H1 (cell line): ENCODE measurements at regions not wholly inside any gene's neighbourhood (a gene's known extent, or its start where the extent isn't known, plus 50 kb on each side); places are given as distances from the start of the nearest gene placed in this dataset.

Experiments
- CTCF ChIA-PET: fragments of 300-600 bp; sonication (Branson Sonifier 250); formaldehyde crosslinking; loops from one replicate; lab custom pipeline; 2021; ENCODE audit not compliant: partially characterized antibody; lab: Charles Lee
- POLR2A ChIA-PET: fragments of 300-600 bp; sonication (Branson Sonifier 250); formaldehyde crosslinking; loops from one replicate; lab custom pipeline; 2021; ENCODE audit warnings: inconsistent platforms; ENCODE audit not compliant: partially characterized antibody; lab: Charles Lee
- DNase-seq, 2 experiments: peaks; one replicate each; pipeline versions ENCODE4 v3.0.0 to v3.0.0-alpha.2; 2010 to 2022; ENCODE audit warnings: low spot score in 2 of 2, low read depth in 1 of 2, mixed read lengths in 1 of 2
- FAIRE-seq: peaks from 2 replicates; lab custom pipeline; 2011; peaks lifted over from hg19 to GRCh38; lab: Jason Lieb, UNC
- H2AFZ ChIP-seq: 2 replicates; pipeline ENCODE4 v1.8.1; 2012; ENCODE audit warnings: low read length, inconsistent platforms
- H2AK5ac ChIP-seq: 2 replicates; pipeline ENCODE4 v1.6.1; 2013; ENCODE audit warnings: low read depth, low read length
- H2BK120ac ChIP-seq: replicated peaks from 2 replicates; pipeline ENCODE3; 2013; ENCODE audit warnings: low read depth, low read length, inconsistent platforms
- H2BK12ac ChIP-seq: 2 replicates; pipeline ENCODE4 v1.6.1; 2013; ENCODE audit warnings: low read depth, low read length
- H2BK15ac ChIP-seq: 2 replicates; pipeline ENCODE4 v1.6.1; 2013; ENCODE audit warnings: low read length
- H2BK20ac ChIP-seq: 2 replicates; pipeline ENCODE4 v1.6.1; 2013; ENCODE audit warnings: low read length
- H2BK5ac ChIP-seq: 2 replicates; pipeline ENCODE4 v1.6.1; 2013; ENCODE audit warnings: low read depth, low read length
- H3K14ac ChIP-seq: 2 replicates; pipeline ENCODE4 v1.6.1; 2013; ENCODE audit warnings: inconsistent platforms; ENCODE audit not compliant: insufficient read length
- H3K18ac ChIP-seq: 2 replicates; pipeline ENCODE4 v1.6.1; 2013; ENCODE audit warnings: low read length; ENCODE audit errors: extremely low read depth
- H3K23ac ChIP-seq: 2 replicates; pipeline ENCODE4 v1.6.1; 2013; ENCODE audit warnings: inconsistent platforms; ENCODE audit not compliant: insufficient read length
- H3K23me2 ChIP-seq: 2 replicates; pipeline ENCODE4 v1.6.1; 2013; ENCODE audit warnings: low read depth, low read length
- H3K27ac ChIP-seq: 2 replicates; pipeline ENCODE4 v1.6.1; 2011; ENCODE audit warnings: low read depth, low read length, inconsistent platforms
- H3K27me3 ChIP-seq, 4 experiments: replicated peaks in 1 of 4; 1 replicate in 1 of 4; 2 replicates in 3 of 4; pipeline versions ENCODE4 v1.6.1 to v1.8.1; 2011 to 2013; ENCODE audit warnings: low read length in 3 of 4, mild to moderate bottlenecking in 3 of 4, inconsistent platforms in 2 of 4, mixed read lengths in 2 of 4, moderate library complexity in 1 of 4; ENCODE audit not compliant: control insufficient read depth in 3 of 4, insufficient read depth in 3 of 4; ENCODE audit errors: extremely low read depth in 1 of 4
- H3K36me3 ChIP-seq, 4 experiments: 2 replicates each; pipeline versions ENCODE4 v1.6.1 to v1.8.1; 2011 to 2013; ENCODE audit warnings: mild to moderate bottlenecking in 4 of 4, low read length in 3 of 4, moderate library complexity in 2 of 4, control low read depth in 1 of 4, inconsistent platforms in 1 of 4; ENCODE audit not compliant: insufficient read depth in 4 of 4, control insufficient read depth in 2 of 4
- H3K4ac ChIP-seq: replicated peaks from 2 replicates; pipeline ENCODE3; 2013; ENCODE audit warnings: low read length, low read depth, mixed read lengths, inconsistent platforms; ENCODE audit not compliant: insufficient read length
- H3K4me1 ChIP-seq, 4 experiments: replicated peaks in 1 of 4; 1 replicate in 1 of 4; 2 replicates in 3 of 4; pipeline versions ENCODE4 v1.6.1 to v1.8.1; 2011 to 2013; ENCODE audit warnings: low read length in 3 of 4, inconsistent platforms in 2 of 4, mixed read lengths in 1 of 4; ENCODE audit not compliant: insufficient read depth in 4 of 4, control insufficient read depth in 3 of 4
- H3K4me2 ChIP-seq, 2 experiments: 2 replicates each; pipeline versions ENCODE4 v1.6.1 to v1.8.1; 2011 to 2013; ENCODE audit warnings: low read depth in 2 of 2, low read length in 2 of 2, control low read depth in 1 of 2, inconsistent platforms in 1 of 2, mild to moderate bottlenecking in 1 of 2; ENCODE audit not compliant: insufficient read depth in 1 of 2
- H3K4me3 ChIP-seq, 4 experiments: fragments of 200-600, 300-600 bp in 1 of 4; sonication (generic), shearing (Covaris generic), sonication (Bioruptor Twin) in 1 of 4; 2 replicates each; pipeline versions ENCODE4 v1.5.1 to v1.8.1; 2011 to 2016; ENCODE audit warnings: low read length in 4 of 4, low read depth in 3 of 4, control low read depth in 2 of 4, inconsistent platforms in 2 of 4, mild to moderate bottlenecking in 2 of 4, mixed read lengths in 1 of 4, moderate library complexity in 1 of 4; ENCODE audit not compliant: insufficient read depth in 2 of 4; ENCODE audit errors: extremely low read depth in 1 of 4
- H3K56ac ChIP-seq: replicated peaks from 2 replicates; pipeline ENCODE3; 2013; ENCODE audit warnings: low read depth, mild to moderate bottlenecking, mixed read lengths, low read length, inconsistent platforms; ENCODE audit not compliant: insufficient read length
- H3K79me1 ChIP-seq: 2 replicates; pipeline ENCODE4 v1.6.1; 2013; ENCODE audit warnings: low read depth, low read length, control low read depth
- H3K79me2 ChIP-seq, 2 experiments: 2 replicates each; pipeline versions ENCODE4 v1.6.1 to v1.8.1; 2012 to 2013; ENCODE audit warnings: low read length in 2 of 2, mild to moderate bottlenecking in 2 of 2, inconsistent platforms in 1 of 2; ENCODE audit not compliant: insufficient read depth in 2 of 2, control insufficient read depth in 1 of 2
- H3K9ac ChIP-seq, 4 experiments: replicated peaks in 1 of 4; 1 replicate in 1 of 4; 2 replicates in 3 of 4; pipeline versions ENCODE4 v1.6.1 to v1.8.1; 2011 to 2013; ENCODE audit warnings: low read depth in 3 of 4, low read length in 3 of 4, control low read depth in 2 of 4, mild to moderate bottlenecking in 2 of 4, moderate library complexity in 2 of 4, inconsistent platforms in 1 of 4; ENCODE audit errors: extremely low read depth in 1 of 4
- H3K9me3 ChIP-seq, 2 experiments: 2 replicates each; pipeline versions ENCODE4 v1.6.1 to v1.8.1; 2012 to 2013; ENCODE audit warnings: mild to moderate bottlenecking in 2 of 2, moderate library complexity in 2 of 2, control low read depth in 1 of 2, inconsistent platforms in 1 of 2, low read depth in 1 of 2, low read length in 1 of 2, mixed read lengths in 1 of 2; ENCODE audit not compliant: insufficient read depth in 2 of 2
- H4K20me1 ChIP-seq, 2 experiments: replicated peaks in 1 of 2; 2 replicates each; pipeline versions ENCODE3 to v1.8.1; 2011 to 2013; ENCODE audit warnings: inconsistent platforms in 2 of 2, low read length in 2 of 2, mild to moderate bottlenecking in 1 of 2; ENCODE audit not compliant: insufficient read depth in 2 of 2, control insufficient read depth in 1 of 2
- H4K5ac ChIP-seq: 2 replicates; pipeline ENCODE4 v1.6.1; 2013; ENCODE audit warnings: low read length, low read depth, mixed read lengths, inconsistent platforms; ENCODE audit not compliant: insufficient read length
- H4K8ac ChIP-seq: 2 replicates; pipeline ENCODE4 v1.8.0; 2013; ENCODE audit warnings: mild to moderate bottlenecking, moderate library complexity, low read length, inconsistent platforms; ENCODE audit not compliant: insufficient read depth; ENCODE audit errors: extremely low read depth
- H4K91ac ChIP-seq: replicated peaks from 2 replicates; pipeline ENCODE3; 2013; ENCODE audit warnings: low read length, mixed read lengths, inconsistent platforms; ENCODE audit not compliant: insufficient read length
- ATF3 ChIP-seq: IDR thresholded peaks from 2 replicates; pipeline ENCODE4 v1.6.1; 2011; ENCODE audit warnings: low read depth, mild to moderate bottlenecking, low read length; ENCODE audit not compliant: insufficient read depth
- CEBPB ChIP-seq: IDR thresholded peaks from 2 replicates; pipeline ENCODE4 v1.6.1; 2012; ENCODE audit warnings: low read depth, low read length
- EP300 ChIP-seq, 2 experiments: IDR thresholded peaks; 1 replicate in 1 of 2; 2 replicates in 1 of 2; pipeline ENCODE4 v1.6.1; 2011 to 2012; ENCODE audit warnings: low read depth in 2 of 2, low read length in 2 of 2, mild to moderate bottlenecking in 2 of 2, borderline replicate concordance in 1 of 2, inconsistent platforms in 1 of 2, moderate library complexity in 1 of 2
- EZH2 ChIP-seq: fragments of 200-600 bp; sonication (generic); IDR thresholded peaks from 2 replicates; pipeline ENCODE4 v1.7.1; 2012; ENCODE audit warnings: low read depth, mild to moderate bottlenecking, moderate library complexity, low read length, inconsistent platforms; ENCODE audit not compliant: severe bottlenecking
- GTF2F1 ChIP-seq: IDR thresholded peaks from 2 replicates; pipeline ENCODE4 v1.6.1; 2012; ENCODE audit warnings: low read depth, low read length, improper control_type of control experiment, borderline replicate concordance
- KDM1A ChIP-seq: fragments of 200-600, 300-600 bp; sonication (generic); IDR thresholded peaks from 2 replicates; pipeline ENCODE4 v1.7.1; 2016; ENCODE audit warnings: mild to moderate bottlenecking, low read length, borderline replicate concordance
- POLR2A ChIP-seq, 2 experiments: IDR thresholded peaks; 1 replicate in 1 of 2; 2 replicates in 1 of 2; pipeline ENCODE4 v1.6.1; 2011; ENCODE audit warnings: low read depth in 2 of 2, low read length in 2 of 2, mild to moderate bottlenecking in 2 of 2; ENCODE audit errors: control extremely low read depth in 1 of 2
- POLR2AphosphoS5 ChIP-seq: IDR thresholded peaks from 2 replicates; pipeline ENCODE4 v1.6.1; 2011; ENCODE audit warnings: low read depth, low read length
- RNF2 ChIP-seq: fragments of 200-900, 300-1000 bp; sonication (generic); IDR thresholded peaks from 2 replicates; pipeline ENCODE4 v1.7.1; 2016; ENCODE audit warnings: borderline replicate concordance, low read depth, mild to moderate bottlenecking, antibody characterized with exemption, low read length; ENCODE audit not compliant: poor library complexity, severe bottlenecking; ENCODE audit errors: missing control alignments
- TBP ChIP-seq: IDR thresholded peaks from 2 replicates; pipeline ENCODE4 v1.6.1; 2011; ENCODE audit warnings: low read depth, low read length, improper control_type of control experiment
- WGBS, 2 experiments: shearing (Covaris generic) in 1 of 2; methylation state at CpG; one replicate each; pipeline versions ENCODE4 v1.1.6 to v1.1.7; 2013 to 2015; ENCODE audit warnings: low lambda C conversion rate in 2 of 2, mixed read lengths in 2 of 2, inconsistent platforms in 1 of 2, low coverage in 1 of 2, missing lambda C conversion rate in 1 of 2; ENCODE audit not compliant: insufficient replicate concordance in 2 of 2, insufficient coverage in 1 of 2, insufficient read length in 1 of 2; ENCODE audit errors: extremely low coverage in 1 of 2, missing lambda C conversion rate in 1 of 2; 5-methylcytosine and 5-hydroxymethylcytosine counted together

- H3K9me3 ChIP-seq = no peaks in the 10 kb centered on the region
- no peak overlapping the region for H4K91ac ChIP-seq
- no peak overlapping the region for H2BK5ac ChIP-seq
- no peak overlapping the region for H3K23ac ChIP-seq
- H3K9ac ChIP-seq = no peak overlapping the region
- peaks cover 0 to 1% of the 10 kb centered on the region in 2 experiments for H4K20me1 ChIP-seq
- no peak overlapping the region for H3K27ac ChIP-seq
- H3K4ac ChIP-seq = no peak overlapping the region
- no peaks in the 10 kb centered on the region for H3K36me3 ChIP-seq
- H2BK12ac ChIP-seq = no peak overlapping the region
- no peak overlapping the region for H4K8ac ChIP-seq
- H2BK120ac ChIP-seq = no peak overlapping the region
- H3K56ac ChIP-seq = no peak overlapping the region
- no peaks in the 10 kb centered on the region for H3K27me3 ChIP-seq
- peaks cover 6% of the 10 kb centered on the region for H3K23me2 ChIP-seq
- no peak overlapping the region for H3K4me2 ChIP-seq
- no peak overlapping the region for H2BK20ac ChIP-seq
- no peak overlapping the region for H4K5ac ChIP-seq
- 85% methylated on average over 6 of the region's 6 CpGs; no CpG with 5 or more reads in 1 of the 2 experiments for WGBS, 2 experiments
- no peak overlapping the region for H3K4me3 ChIP-seq
- H3K18ac ChIP-seq = no peak overlapping the region
- CTCF ChIA-PET = interaction anchor here (0.7 to 1.1 kb wide), 4 partner anchors 11 to 136 kb away, joined by 3 read pairs; no protein-coding TSS in a partner anchor
- POLR2A ChIA-PET = no interaction called here
- no peak overlapping the region for H2BK15ac ChIP-seq
- peaks cover 0 to 2% (median 0%) of the 10 kb centered on the region in 4 experiments; a peak in 1 of 7 replicates for H3K4me1 ChIP-seq
- DNase-seq = no peak
- H3K79me2 ChIP-seq = no peaks in the 10 kb centered on the region
- no peak for FAIRE-seq
- no peak overlapping the region for H2AFZ ChIP-seq
- no peaks in the 10 kb centered on the region for H3K79me1 ChIP-seq
- no peak overlapping the region for H2AK5ac ChIP-seq
- no peak overlapping the region for H3K14ac ChIP-seq
- TF ChIP-seq POLR2AphosphoS5 (no peak), RNF2 (no peak), CEBPB (no peak), EP300 (IDR thresholded peaks at IDR 0.05; ENCODE audit: borderline replicate concordance in 1 of 2, low read depth in 2 of 2, low read length in 2 of 2) (no peak), TBP (no peak), KDM1A (no peak), POLR2A (IDR thresholded peaks at IDR 0.05; ENCODE audit: control extremely low read depth in 1 of 2, low read depth in 2 of 2, low read length in 2 of 2) (no peak), GTF2F1 (no peak), ATF3 (no peak), EZH2 (no peak)
Observed at GRCh38 chr21:35945089-35945671, 115.1 kb downstream of the SETD4 start.
